H1 (cell line): ENCODE measurements at regions not wholly inside any gene's neighbourhood (a gene's known extent, or its start where the extent isn't known, plus 50 kb on each side); places are given as distances from the start of the nearest gene placed in this dataset.

Source experiments
- CHD1 ChIP-seq: IDR thresholded peaks from 2 replicates; pipeline ENCODE4 v1.6.1; 2012; ENCODE audit warnings: low read depth, low read length, improper control_type of control experiment
- CREB1 ChIP-seq: IDR thresholded peaks from 2 replicates; pipeline ENCODE4 v1.6.1; 2012; ENCODE audit warnings: inconsistent platforms
- MAX ChIP-seq: IDR thresholded peaks from 2 replicates; pipeline ENCODE4 v1.6.1; 2012; ENCODE audit warnings: inconsistent platforms
- NANOG ChIP-seq: IDR thresholded peaks from 2 replicates; pipeline ENCODE4 v1.6.1; 2011; ENCODE audit warnings: low read length, low read depth, mild to moderate bottlenecking, inconsistent platforms; ENCODE audit not compliant: insufficient read depth, poor library complexity, severe bottlenecking
- TBP ChIP-seq: IDR thresholded peaks from 2 replicates; pipeline ENCODE4 v1.6.1; 2011; ENCODE audit warnings: low read depth, low read length, improper control_type of control experiment
- TF ChIP-seq, protein P1 (sequence below): IDR thresholded peaks from 2 replicates; pipeline ENCODE4 v1.6.1; 2011; ENCODE audit warnings: low read depth, mild to moderate bottlenecking, low read length; ENCODE audit not compliant: insufficient read depth

DNA sequence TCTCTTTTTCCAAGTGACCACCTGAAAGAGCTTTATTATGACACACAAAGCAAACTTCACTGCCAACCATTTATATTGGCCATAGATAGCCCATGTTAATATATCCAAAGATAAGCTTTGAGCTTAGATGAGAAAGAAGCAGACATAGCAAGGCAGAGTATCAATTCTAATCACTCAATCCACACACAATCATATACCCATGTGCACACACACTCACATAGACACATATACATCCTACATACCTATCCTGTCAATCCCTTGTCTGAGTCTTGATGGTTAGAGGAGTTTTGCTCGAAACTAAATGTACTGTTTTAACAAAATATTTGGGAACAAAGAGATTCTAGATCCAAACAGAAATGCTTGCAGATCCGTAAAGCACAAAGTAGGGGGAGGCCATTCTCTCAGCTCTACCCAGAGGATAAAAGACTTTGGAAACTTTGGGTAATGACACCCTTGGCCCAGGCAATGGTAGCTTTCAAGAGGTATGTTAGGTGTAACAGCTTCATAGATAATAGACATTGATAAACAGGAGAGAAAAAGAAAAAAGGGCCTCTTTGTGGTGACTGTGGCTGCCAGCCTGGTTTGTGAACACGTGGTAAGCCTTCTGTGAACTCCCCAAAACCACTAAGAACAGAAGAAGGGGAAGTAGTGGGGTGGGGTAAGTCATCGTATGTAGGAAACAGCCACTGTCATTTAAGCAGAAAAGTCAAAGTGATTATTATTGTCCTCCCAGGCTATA lies 121.6 kb downstream of the TLR4 start (continued):
- TF ChIP-seq CREB1 = no peak
- TF ChIP-seq, protein P1, sequence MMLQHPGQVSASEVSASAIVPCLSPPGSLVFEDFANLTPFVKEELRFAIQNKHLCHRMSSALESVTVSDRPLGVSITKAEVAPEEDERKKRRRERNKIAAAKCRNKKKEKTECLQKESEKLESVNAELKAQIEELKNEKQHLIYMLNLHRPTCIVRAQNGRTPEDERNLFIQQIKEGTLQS = no peak
- TF ChIP-seq CHD1 = no peak
- TF ChIP-seq TBP = no peak
- no peak for TF ChIP-seq NANOG
- no peak for TF ChIP-seq MAX
- TF ChIP-seq, all 59 proteins: peak for 0
